Type B pancreatic cell (in vitro differentiated cells): ENCODE measurements at regions not wholly inside any gene's neighbourhood (a gene's known extent, or its start where the extent isn't known, plus 50 kb on each side); places are given as distances from the start of the nearest gene placed in this dataset.

Experiments used
- DNase-seq: peaks from one replicate; pipeline ENCODE4 v3.0.0; 2021; ENCODE audit warnings: mixed read lengths; ENCODE audit not compliant: unreplicated experiment; ENCODE audit errors: extremely low spot score
- H3K27ac Mint-ChIP-seq: 2 replicates; pipeline ENCODE4 v1.8.0; 2021; ENCODE audit warnings: mild to moderate bottlenecking, mixed read lengths
- H3K27me3 Mint-ChIP-seq: 2 replicates; pipeline ENCODE4 v1.8.0; 2021; ENCODE audit warnings: mixed read lengths
- H3K36me3 Mint-ChIP-seq: 2 replicates; pipeline ENCODE4 v1.8.0; 2021; ENCODE audit warnings: mixed read lengths
- H3K4me1 Mint-ChIP-seq: one replicate; pipeline ENCODE4 v1.8.0; 2021; ENCODE audit warnings: mixed read lengths; ENCODE audit not compliant: unreplicated experiment
- H3K4me3 Mint-ChIP-seq: 2 replicates; pipeline ENCODE4 v1.8.0; 2021; ENCODE audit warnings: mild to moderate bottlenecking, mixed read lengths
- H3K9me3 Mint-ChIP-seq: 2 replicates; pipeline ENCODE4 v1.8.0; 2021; ENCODE audit warnings: mixed read lengths
- CTCF ChIP-seq: fragments of 200-600 bp; sonication (generic); conservative IDR thresholded peaks from 2 replicates; pipeline ENCODE4 v1.5.0; 2021; ENCODE audit warnings: antibody characterized with exemption, mild to moderate bottlenecking

- no peaks in the 10 kb centered on the region for H3K4me1 Mint-ChIP-seq
- no peak overlapping the region for H3K4me3 Mint-ChIP-seq
- no peak for TF ChIP-seq CTCF
- H3K36me3 Mint-ChIP-seq, result no peaks in the 10 kb centered on the region
- H3K27ac Mint-ChIP-seq, result no peak overlapping the region
- no peak for DNase-seq
- H3K27me3 Mint-ChIP-seq, result no peaks in the 10 kb centered on the region
- H3K9me3 Mint-ChIP-seq, result no peaks in the 10 kb centered on the region
These were observed 177.2 kb upstream of the ASCC3 start for GRCh38 chr6:101058296-101058695.

GRCh38 chr6:101066481-101066880 is 185.4 kb upstream of the ASCC3 start:
- H3K27ac Mint-ChIP-seq, result no peak overlapping the region
- no peaks in the 10 kb centered on the region for H3K27me3 Mint-ChIP-seq
- H3K4me3 Mint-ChIP-seq, result no peak overlapping the region
- TF ChIP-seq CTCF, result no peak
- DNase-seq, result no peak
- no peaks in the 10 kb centered on the region for H3K4me1 Mint-ChIP-seq
- peaks cover 7% of the 10 kb centered on the region for H3K9me3 Mint-ChIP-seq
- H3K36me3 Mint-ChIP-seq, result no peaks in the 10 kb centered on the region

- Mint-ChIP-seq H3K4me1 (no peaks in the 10 kb centered on the region), H3K27ac (no peak overlapping the region), H3K4me3 (no peak overlapping the region), H3K27me3 (no peaks in the 10 kb centered on the region), H3K9me3 (peaks cover 7% of the 10 kb centered on the region), H3K36me3 (no peaks in the 10 kb centered on the region)
- DNase-seq, result no peak
- TF ChIP-seq CTCF, result no peak
These were observed 188.2 kb upstream of the ASCC3 start for GRCh38 chr6:101069191-101069795.

GRCh38 chr6:101070044-101070608 is 189.0 kb upstream of the ASCC3 start:
- no peaks in the 10 kb centered on the region for H3K36me3 Mint-ChIP-seq
- H3K4me1 Mint-ChIP-seq, result no peaks in the 10 kb centered on the region
- no peaks in the 10 kb centered on the region for H3K27me3 Mint-ChIP-seq
- no peak overlapping the region for H3K4me3 Mint-ChIP-seq
- H3K27ac Mint-ChIP-seq, result no peak overlapping the region
- no peak for DNase-seq
- TF ChIP-seq CTCF, result no peak
- H3K9me3 Mint-ChIP-seq, result peaks cover 7% of the 10 kb centered on the region

- Mint-ChIP-seq H3K36me3 (no peaks in the 10 kb centered on the region), H3K4me3 (no peak overlapping the region), H3K4me1 (no peaks in the 10 kb centered on the region), H3K27me3 (no peaks in the 10 kb centered on the region), H3K27ac (no peak overlapping the region), H3K9me3 (no peaks in the 10 kb centered on the region)
- TF ChIP-seq CTCF, result no peak
- no peak for DNase-seq
These were observed 196.2 kb upstream of the ASCC3 start for GRCh38 chr6:101077344-101077743.
